HG02571 (cell line): ENCODE measurements at regions not wholly inside any gene's neighbourhood (a gene's known extent, or its start where the extent isn't known, plus 50 kb on each side); places are given as distances from the start of the nearest gene placed in this dataset.
A peak's percentile ranks its signal among the peaks of the same experiment; 100 is the strongest.
"Not testable (repeated sequence)": the region's sequence is repeated elsewhere in the genome, so short reads cannot be mapped to it uniquely, and the experiment has no call there.

Source experiments
- ATAC-seq: cut with Tn5 transposase; IDR thresholded peaks from one replicate; pipeline ENCODE4 v1.9.1; 2021; ENCODE audit warnings: mild to moderate bottlenecking, moderate library complexity; ENCODE audit not compliant: unreplicated experiment

- ATAC-seq = no peak
These were observed 118.7 kb downstream of the ZNF365 start for GRCh38 chr10:62492870-62493180.

DNA sequence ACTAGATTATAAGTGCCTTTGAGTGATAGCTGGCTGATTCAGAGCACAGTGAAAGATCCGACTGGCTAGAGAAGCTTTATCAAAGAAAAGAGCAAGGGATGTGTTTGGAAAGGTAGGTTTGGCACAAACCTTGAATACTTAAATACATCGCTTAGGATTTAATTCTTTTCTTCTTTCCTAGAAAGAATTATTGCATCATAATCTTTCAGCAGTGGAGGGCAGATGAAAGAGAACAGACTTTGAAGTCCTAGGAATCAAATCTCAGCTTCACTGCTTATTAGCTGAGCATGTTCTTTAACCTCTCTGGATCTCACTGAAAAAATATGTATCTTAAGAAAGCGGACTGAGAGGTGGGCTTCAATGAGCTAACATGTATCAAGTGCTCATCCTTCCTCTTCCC is 122.8 kb downstream of the ZNF365 start:
- no peak for ATAC-seq

GRCh38 chr10:62498271-62498670 is 124.1 kb downstream of the ZNF365 start:
- no peak for ATAC-seq

GRCh38 chr10:62500116-62500515 is 125.9 kb downstream of the ZNF365 start:
- ATAC-seq = not testable (repeated sequence)

- ATAC-seq = no peak
These were observed 127.4 kb downstream of the ZNF365 start for GRCh38 chr10:62501547-62501946.

- no peak for ATAC-seq
These were observed 128.9 kb downstream of the ZNF365 start for GRCh38 chr10:62502995-62503613.

DNA sequence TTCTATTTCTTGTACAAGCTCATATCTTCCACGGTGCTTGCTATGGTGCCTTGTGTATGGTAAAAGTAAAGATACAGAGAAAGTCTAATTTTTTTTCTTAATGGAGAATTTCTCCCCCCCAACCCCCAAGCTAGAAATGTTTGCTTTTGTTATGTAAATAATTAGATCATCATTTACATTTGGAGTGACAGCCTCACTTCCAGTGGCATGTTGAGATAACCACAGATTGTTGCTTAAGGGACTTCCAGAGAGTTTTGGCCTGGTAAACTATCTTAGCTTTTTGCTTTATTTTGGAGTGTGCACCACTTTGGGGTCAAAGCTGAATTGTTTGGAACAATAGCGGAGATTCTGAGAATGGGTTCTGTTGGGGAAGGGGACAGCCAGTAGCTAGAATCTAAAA is 129.7 kb downstream of the ZNF365 start:
- ATAC-seq = no peak

DNA sequence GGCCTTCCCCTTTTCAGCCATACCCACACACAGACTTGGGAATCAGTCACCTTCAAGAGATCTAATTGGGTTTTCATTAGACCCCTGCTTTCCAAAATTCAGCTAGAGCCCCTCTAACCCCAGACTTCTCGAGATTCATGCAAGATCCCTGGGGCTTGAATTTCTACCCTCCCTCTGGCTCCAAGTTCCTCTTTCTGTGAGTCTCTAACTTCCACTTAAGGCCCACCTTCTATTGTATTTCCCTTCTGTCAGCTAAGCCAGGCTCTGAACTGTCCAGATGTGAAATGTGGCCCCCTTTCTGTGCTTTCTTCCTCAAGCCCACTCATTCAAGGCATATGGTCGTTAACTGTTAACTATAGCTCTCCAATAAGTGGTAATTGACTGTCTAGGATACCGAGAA is 132.2 kb downstream of the ZNF365 start:
- no peak for ATAC-seq

DNA sequence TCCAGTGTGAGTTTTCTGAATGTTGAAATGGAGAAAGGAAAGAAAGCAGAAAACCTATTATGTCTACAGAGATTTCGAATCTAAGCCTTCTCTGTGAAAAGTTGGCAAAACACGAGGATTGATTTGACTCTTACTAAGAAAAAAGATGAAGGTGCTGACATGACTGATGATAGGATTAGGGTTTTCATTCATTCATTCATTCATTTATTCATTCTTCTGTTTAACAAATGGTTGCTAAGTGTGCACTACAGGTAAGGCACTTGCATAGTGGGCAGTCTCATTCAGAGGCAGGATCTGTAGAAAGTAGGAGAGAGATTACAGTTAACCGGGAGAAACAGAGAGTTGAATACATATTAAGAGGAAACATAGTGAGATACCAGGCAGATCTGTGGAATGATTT is 137.1 kb downstream of the ZNF365 start:
- no peak for ATAC-seq

- peak; percentile 84 for ATAC-seq
These were observed 137.5 kb downstream of the ZNF365 start for GRCh38 chr10:62511656-62512055.

DNA sequence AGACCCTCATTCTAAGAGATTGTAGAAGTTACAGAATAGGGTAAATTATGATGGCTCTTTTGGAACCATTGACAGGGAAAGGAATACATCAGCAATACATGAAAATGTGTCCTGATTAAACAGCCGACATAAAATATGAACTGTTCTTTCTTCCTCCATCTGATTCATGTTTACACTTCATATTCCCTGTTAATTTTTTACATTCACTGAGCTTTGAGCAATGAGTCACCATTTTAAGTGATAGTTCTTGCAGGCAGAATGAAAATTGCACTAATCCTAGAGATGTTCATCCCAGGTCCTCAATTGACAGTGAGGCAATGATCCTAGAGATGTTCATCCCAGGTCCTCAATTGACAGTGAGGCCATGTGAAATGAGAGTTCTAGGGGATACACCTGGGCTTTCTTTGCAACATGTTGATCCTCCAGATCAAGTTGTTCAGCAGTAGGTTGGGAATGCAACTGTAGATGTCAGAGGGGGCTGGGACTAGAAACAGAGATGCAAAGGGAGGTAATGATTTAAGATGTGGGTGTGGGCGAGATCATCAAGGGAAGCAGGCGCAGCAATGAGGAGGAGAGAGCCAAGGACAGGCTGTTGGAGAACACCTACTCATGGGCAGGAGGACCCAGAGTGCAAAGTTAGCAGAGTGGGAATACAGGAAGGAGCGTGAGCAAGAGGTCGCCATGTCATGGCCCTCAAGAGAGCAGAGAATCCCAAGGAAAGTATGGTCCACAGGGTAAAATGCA is 138.7 kb downstream of the ZNF365 start:
- ATAC-seq = no peak

GRCh38 chr10:62514079-62514693 is 140.0 kb downstream of the ZNF365 start:
- ATAC-seq = no peak

DNA sequence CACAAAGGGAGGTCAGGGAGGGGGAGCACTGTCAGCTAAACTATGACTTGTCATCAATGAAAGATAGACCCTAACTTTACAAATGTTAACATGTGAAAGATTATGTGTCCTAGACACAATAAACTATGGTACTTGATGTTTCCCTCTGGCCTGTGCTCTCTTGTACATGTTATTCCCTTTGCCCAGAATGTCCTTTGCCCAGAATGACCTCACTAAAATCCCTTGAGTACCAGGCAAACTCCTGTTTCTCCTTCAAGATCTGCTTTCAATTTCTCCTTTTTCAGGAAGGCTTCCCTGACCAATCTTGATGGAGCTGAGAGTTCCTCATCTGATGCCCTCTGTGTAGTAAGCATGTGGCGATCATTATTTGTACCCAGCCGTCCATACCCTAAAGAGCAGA is 143.1 kb downstream of the ZNF365 start:
- no peak for ATAC-seq

GRCh38 chr10:62527019-62527827 is 153.1 kb downstream of the ZNF365 start:
- peak; percentile 38 for ATAC-seq

- ATAC-seq = peak; percentile 94
These were observed 154.3 kb downstream of the ZNF365 start for GRCh38 chr10:62528441-62528840.

GRCh38 chr10:62529396-62529795 is 155.2 kb downstream of the ZNF365 start:
- no peak for ATAC-seq

- ATAC-seq = no peak
These were observed 159.9 kb downstream of the ZNF365 start for GRCh38 chr10:62534031-62534430.

- ATAC-seq = no peak
These were observed 164.4 kb downstream of the ZNF365 start for GRCh38 chr10:62538606-62539005.

DNA sequence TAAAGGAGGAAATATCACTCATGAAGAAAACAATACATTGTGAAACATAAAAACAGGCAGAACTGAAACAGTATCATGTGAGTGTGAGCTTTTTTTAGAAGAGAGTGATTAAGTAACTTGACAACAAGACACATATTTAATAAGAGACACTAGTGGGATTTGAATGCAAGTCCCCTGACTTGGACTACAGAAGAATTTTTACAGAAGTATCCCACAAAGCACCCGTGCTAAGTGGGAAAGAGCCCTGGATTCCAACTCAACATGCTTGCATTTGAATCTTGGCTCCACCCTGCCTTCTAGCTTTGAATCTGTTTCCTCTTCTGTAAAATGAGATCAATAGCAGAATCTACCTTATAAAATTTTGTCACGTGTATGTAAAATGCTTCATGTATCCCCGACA is 166.2 kb downstream of the ZNF365 start:
- no peak for ATAC-seq

DNA sequence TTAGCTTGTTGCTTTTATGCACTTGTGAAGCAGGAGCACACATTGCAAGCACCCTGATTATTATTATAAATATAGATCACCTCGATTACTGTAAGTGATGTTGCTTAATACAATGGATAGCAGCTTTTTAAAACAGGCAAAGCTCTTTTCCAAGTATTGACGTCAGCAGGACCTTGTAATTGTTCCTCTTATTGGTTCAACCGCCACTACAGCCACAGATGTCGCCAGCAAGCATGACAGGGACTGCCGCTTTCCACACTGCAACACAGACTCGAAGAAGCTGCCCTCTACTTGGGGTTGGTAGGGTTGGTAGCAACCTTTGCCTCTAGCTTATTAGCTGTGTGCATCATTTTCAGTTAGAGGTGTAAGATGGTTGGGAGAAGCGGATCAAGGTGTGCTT is 167.6 kb downstream of the ZNF365 start:
- no peak for ATAC-seq

DNA sequence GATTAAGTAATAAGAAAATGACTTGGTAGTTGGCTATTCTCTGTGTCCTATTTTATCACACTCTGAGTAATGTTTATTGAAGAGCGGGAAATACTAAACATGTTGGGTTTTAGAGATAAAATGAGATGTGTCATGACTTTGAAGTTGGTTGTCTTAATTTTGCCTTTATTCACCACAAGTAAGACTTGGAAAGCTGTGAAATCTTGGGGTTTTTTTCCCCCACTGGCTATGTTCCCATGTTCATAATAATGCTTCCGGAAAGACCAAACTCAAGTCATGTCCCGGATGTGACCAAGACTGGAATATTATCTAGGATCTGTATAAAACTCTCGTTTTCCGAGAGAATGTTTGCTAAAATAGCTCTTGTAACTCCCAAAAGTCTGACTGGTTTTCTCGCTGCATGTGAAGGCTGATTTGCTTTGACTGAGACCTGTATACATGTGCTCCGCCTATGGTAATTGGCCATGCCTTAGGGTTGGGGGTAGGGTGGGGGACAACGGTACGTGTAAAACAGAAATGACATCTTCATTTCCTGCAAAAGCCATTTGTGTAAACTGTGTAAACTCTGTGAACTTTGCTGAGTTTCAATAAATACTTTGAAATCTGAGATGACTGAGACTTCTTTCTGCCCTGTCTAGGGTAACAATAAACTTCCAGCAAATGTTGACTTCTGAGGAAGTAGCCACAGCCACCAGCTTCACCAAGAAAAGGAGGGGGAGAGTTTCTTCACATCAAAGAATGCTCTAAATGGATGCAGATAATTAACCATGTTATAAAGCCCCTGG is 169.6 kb downstream of the ZNF365 start:
- ATAC-seq = no peak
